DOHH2 (cell line): ENCODE measurements at regions not wholly inside any gene's neighbourhood (a gene's known extent, or its start where the extent isn't known, plus 50 kb on each side); places are given as distances from the start of the nearest gene placed in this dataset.

Experiments used
- H3F3A ChIP-seq: fragments of 200-600 bp; sonication (generic), shearing (Covaris generic); 2 replicates; pipeline ENCODE4 v1.6.0; 2016; ENCODE audit warnings: antibody characterized with exemption, mild to moderate bottlenecking; ENCODE audit not compliant: control insufficient read depth, insufficient read depth
- H3K27ac ChIP-seq: fragments of 200-600 bp; sonication (generic); 2 replicates; pipeline ENCODE4 v1.5.1; 2014; ENCODE audit warnings: low read depth, mild to moderate bottlenecking, low read length, moderate library complexity
- H3K27me3 ChIP-seq: fragments of 200-600 bp; sonication (generic); 2 replicates; pipeline ENCODE4 v1.6.1; 2014; ENCODE audit warnings: mild to moderate bottlenecking, low read length, mixed read lengths; ENCODE audit not compliant: control insufficient read depth
- H3K36me3 ChIP-seq: fragments of 200-600 bp; sonication (generic); 2 replicates; pipeline ENCODE4 v1.6.1; 2014; ENCODE audit warnings: mild to moderate bottlenecking, low read length, moderate library complexity, mixed read lengths; ENCODE audit not compliant: control insufficient read depth
- H3K4me1 ChIP-seq: fragments of 200-600 bp; sonication (generic); 2 replicates; pipeline ENCODE4 v1.6.1; 2014; ENCODE audit warnings: mild to moderate bottlenecking, low read length, mixed read lengths; ENCODE audit not compliant: control insufficient read depth
- H3K4me2 ChIP-seq: fragments of 200-600 bp; sonication (generic); 2 replicates; pipeline ENCODE4 v1.6.0; 2014; ENCODE audit warnings: mild to moderate bottlenecking, low read length, moderate library complexity
- H3K4me3 ChIP-seq: fragments of 200-600 bp; sonication (generic); 2 replicates; pipeline ENCODE4 v1.5.1; 2014; ENCODE audit warnings: mild to moderate bottlenecking, low read length, mixed read lengths
- H3K79me2 ChIP-seq: fragments of 200-600 bp; sonication (generic); 2 replicates; pipeline ENCODE4 v1.6.1; 2014; ENCODE audit warnings: mild to moderate bottlenecking, low read length, mixed read lengths; ENCODE audit not compliant: control insufficient read depth
- H3K9me2 ChIP-seq: fragments of 200-600 bp; sonication (generic); replicated peaks from 2 replicates; pipeline ENCODE4 v1.6.1; 2014; ENCODE audit warnings: mild to moderate bottlenecking, low read length, mixed read lengths; ENCODE audit not compliant: control insufficient read depth
- H3K9me3 ChIP-seq: fragments of 200-600 bp; sonication (generic); 2 replicates; pipeline ENCODE4 v1.6.1; 2014; ENCODE audit warnings: antibody characterized with exemption, low read length, mixed read lengths; ENCODE audit not compliant: control insufficient read depth, insufficient read depth
- H4K20me1 ChIP-seq: fragments of 200-600 bp; sonication (generic); 2 replicates; pipeline ENCODE4 v1.6.0; 2014; ENCODE audit warnings: low read depth, mild to moderate bottlenecking, antibody characterized with exemption, low read length, moderate library complexity; ENCODE audit not compliant: control insufficient read depth, insufficient read depth
- CTCF ChIP-seq: fragments of 200-600 bp; sonication (generic); IDR thresholded peaks from one replicate; pipeline ENCODE4 v1.5.1; 2014; ENCODE audit warnings: antibody characterized with exemption, mild to moderate bottlenecking, low read depth, low read length; ENCODE audit not compliant: poor library complexity, severe bottlenecking
- EZH2phosphoT487 ChIP-seq: fragments of 200-600 bp; sonication (generic); IDR thresholded peaks from 2 replicates; pipeline ENCODE4 v1.6.1; 2017; ENCODE audit warnings: borderline replicate concordance, mild to moderate bottlenecking, antibody characterized with exemption, low read length, moderate library complexity, mixed read lengths

GRCh38 chr5:9833871-9834270, 203.7 kb upstream of the TAS2R1 start:
- Histone ChIP-seq H3K4me2 (no peak overlapping the region), H3K4me1 (no peaks in the 10 kb centered on the region), H4K20me1 (no peaks in the 10 kb centered on the region), H3K27me3 (no peaks in the 10 kb centered on the region), H3K4me3 (no peak overlapping the region), H3F3A (no peaks in the 10 kb centered on the region), H3K9me2 (no peaks in the 10 kb centered on the region), H3K36me3 (no peaks in the 10 kb centered on the region), H3K27ac (no peak overlapping the region), H3K79me2 (no peaks in the 10 kb centered on the region), H3K9me3 (no peaks in the 10 kb centered on the region)
- TF ChIP-seq CTCF (no peak), EZH2phosphoT487 (no peak)

- Histone ChIP-seq H3K9me2 (no peaks in the 10 kb centered on the region), H3K4me2 (no peak overlapping the region), H3F3A (no peaks in the 10 kb centered on the region), H3K36me3 (no peaks in the 10 kb centered on the region), H3K27ac (no peak overlapping the region), H4K20me1 (no peaks in the 10 kb centered on the region), H3K9me3 (no peaks in the 10 kb centered on the region), H3K27me3 (no peaks in the 10 kb centered on the region), H3K79me2 (no peaks in the 10 kb centered on the region), H3K4me3 (no peak overlapping the region), H3K4me1 (no peaks in the 10 kb centered on the region)
- TF ChIP-seq EZH2phosphoT487 (no peak), CTCF (no peak)
Measured at GRCh38 chr5:9832921-9833320, 202.8 kb upstream of the TAS2R1 start.

DNA sequence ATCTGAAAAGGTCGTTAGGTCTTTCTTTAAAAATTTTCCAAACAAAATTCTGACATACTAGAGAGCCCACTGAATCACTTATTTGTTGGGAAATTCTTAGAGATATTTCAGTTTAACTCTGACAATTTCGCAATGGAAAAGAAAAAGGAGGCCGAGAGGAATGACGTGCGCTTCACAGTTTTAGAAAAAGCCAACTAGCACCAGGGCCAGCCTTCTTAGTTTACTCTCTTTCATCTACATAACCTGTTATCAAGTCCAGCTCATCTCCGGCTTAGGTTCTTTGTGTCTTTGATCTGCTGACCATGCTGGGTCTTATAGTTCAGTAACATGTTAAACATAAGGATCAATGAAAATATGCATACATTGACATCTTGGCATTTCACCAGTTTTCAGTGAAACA, 201.7 kb upstream of the TAS2R1 start:
- H4K20me1 ChIP-seq, result no peaks in the 10 kb centered on the region
- TF ChIP-seq CTCF (no peak), EZH2phosphoT487 (no peak)
- no peak overlapping the region for H3K4me2 ChIP-seq
- H3K4me3 ChIP-seq, result no peak overlapping the region
- H3K79me2 ChIP-seq, result no peaks in the 10 kb centered on the region
- H3F3A ChIP-seq, result no peaks in the 10 kb centered on the region
- no peaks in the 10 kb centered on the region for H3K27me3 ChIP-seq
- no peaks in the 10 kb centered on the region for H3K9me2 ChIP-seq
- H3K4me1 ChIP-seq, result no peaks in the 10 kb centered on the region
- no peak overlapping the region for H3K27ac ChIP-seq
- no peaks in the 10 kb centered on the region for H3K36me3 ChIP-seq
- H3K9me3 ChIP-seq, result no peaks in the 10 kb centered on the region

GRCh38 chr5:9830184-9830583, 200.0 kb upstream of the TAS2R1 start:
- H3K4me1 ChIP-seq, result no peaks in the 10 kb centered on the region
- H3K79me2 ChIP-seq, result no peaks in the 10 kb centered on the region
- no peak overlapping the region for H3K4me2 ChIP-seq
- no peaks in the 10 kb centered on the region for H3F3A ChIP-seq
- H3K9me2 ChIP-seq, result no peaks in the 10 kb centered on the region
- TF ChIP-seq EZH2phosphoT487 (no peak), CTCF (no peak)
- H3K36me3 ChIP-seq, result no peaks in the 10 kb centered on the region
- no peaks in the 10 kb centered on the region for H4K20me1 ChIP-seq
- H3K27ac ChIP-seq, result no peak overlapping the region
- H3K4me3 ChIP-seq, result no peak overlapping the region
- H3K9me3 ChIP-seq, result no peaks in the 10 kb centered on the region
- H3K27me3 ChIP-seq, result no peaks in the 10 kb centered on the region
